ENCODE measurements at regions not wholly inside any gene's neighbourhood (a gene's known extent, or its start where the extent isn't known, plus 50 kb on each side); places are given as distances from the start of the nearest gene placed in this dataset.

DNA sequence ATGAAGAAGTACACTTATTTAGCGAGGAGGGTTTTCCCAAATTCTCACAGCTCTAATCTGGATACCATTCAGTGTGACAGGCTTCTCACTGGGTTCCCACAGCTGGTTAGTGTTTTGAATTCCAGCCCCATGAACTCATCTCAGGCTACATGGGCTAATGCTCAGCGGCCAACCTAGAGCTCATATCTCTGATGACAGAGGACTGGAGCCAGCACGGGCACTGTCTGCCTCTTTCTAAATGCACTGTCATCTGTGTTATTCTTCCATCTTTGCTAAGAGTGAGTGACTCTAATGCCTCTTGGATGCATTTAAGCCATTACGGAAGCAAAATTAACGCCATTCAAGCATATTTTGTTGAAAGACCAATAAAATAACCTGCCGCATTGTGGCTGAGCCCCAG lies 308.9 kb upstream of the JAG1 start:
- intact Hi-C loops (cut with micrococcal nuclease): no loop called here
- Histone ChIP-seq H3K27me3 (ENCODE audit: insufficient read depth, low read length) (no peaks in the 10 kb centered on the region), H3K27ac (ENCODE audit: low read depth, low read length) (no peak overlapping the region), H2AFZ (ENCODE audit: low read depth, low read length, poor library complexity, severe bottlenecking) (no peak overlapping the region), H3K9me2 (ENCODE audit: insufficient read depth) (no peaks in the 10 kb centered on the region), H3K36me3 (ENCODE audit: control insufficient read depth in 1 of 2, insufficient read depth in 2 of 2, low read length in 2 of 2) (no peaks in the 10 kb centered on the region; a peak in 1 of 4 replicates), H3K4me3 (replicated peaks in 1 of 2; ENCODE audit: low read depth in 1 of 2, low read length in 2 of 2) (no peak overlapping the region), H4K20me1 (ENCODE audit: insufficient read depth) (no peaks in the 10 kb centered on the region), H3K79me2 (ENCODE audit: insufficient read depth, low read length) (no peaks in the 10 kb centered on the region), H3K4me1 (ENCODE audit: control insufficient read depth in 1 of 2, insufficient read depth in 2 of 2, low read length in 2 of 2) (no peaks in the 10 kb centered on the region), H3K9ac (ENCODE audit: low read length) (no peak overlapping the region), H3K9me3 (ENCODE audit: control insufficient read depth in 1 of 2, insufficient read depth in 1 of 2, low read depth in 1 of 2, low read length in 2 of 2) (no peaks in the 10 kb centered on the region), H3K4me2 (ENCODE audit: low read length) (no peak overlapping the region)
- RAD21 ChIA-PET (ENCODE audit: low non-redundant PET in 1 of 2, low total read pairs in 2 of 2, uncharacterized antibody in 2 of 2, unreplicated experiment in 2 of 2): no interaction called here
- no peak for TF ChIP-seq ZFX (IDR thresholded peaks at IDR 0.05)
- no peak for TF ChIP-seq SIN3A (IDR thresholded peaks at IDR 0.05; ENCODE audit: low read depth)
- no peak for TF ChIP-seq POLR2AphosphoS5 (IDR thresholded peaks at IDR 0.05; ENCODE audit: low read depth, low read length)
- no peak for TF ChIP-seq CBX3 (IDR thresholded peaks at IDR 0.05; ENCODE audit: low read depth)
- no peak for TF ChIP-seq FOSL1 (IDR thresholded peaks at IDR 0.05; ENCODE audit: low read depth)
- no peak for TF ChIP-seq RAD21 (IDR thresholded peaks at IDR 0.05; ENCODE audit: low read depth)
- POLR2A ChIA-PET: no interaction called here
- CTCF ChIA-PET: interaction anchor here (0.9 kb wide), 1 partner anchor 11 kb away, joined by 3 read pairs; no protein-coding TSS in a partner anchor
- DNase-seq (ENCODE audit: low read depth, low spot score) (no peak), ATAC-seq (no peak)
- BruUV-seq (replicated peaks): no TSS peak

DNA sequence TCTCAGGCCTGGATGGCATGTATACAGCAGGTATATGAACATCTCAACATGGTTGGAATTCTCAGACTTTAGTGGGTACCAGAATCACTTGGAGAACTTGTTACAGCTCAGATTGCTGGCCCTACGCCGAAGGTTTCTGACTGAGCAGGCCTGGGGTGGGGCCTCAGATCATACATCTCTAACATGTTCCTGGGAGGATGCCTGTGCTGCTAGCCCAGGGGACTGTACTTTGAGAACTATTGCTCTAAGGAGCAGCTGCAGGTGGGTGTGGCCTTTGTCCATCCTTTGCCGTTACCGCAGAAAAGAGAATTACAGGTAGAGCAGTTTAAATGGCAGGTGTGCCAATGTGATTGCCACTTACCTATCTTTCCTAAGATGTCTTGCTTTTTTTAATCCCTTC lies 310.5 kb upstream of the JAG1 start:
- intact Hi-C loops (cut with micrococcal nuclease): no loop called here
- no peak for ATAC-seq
- TF ChIP-seq, protein P1, sequence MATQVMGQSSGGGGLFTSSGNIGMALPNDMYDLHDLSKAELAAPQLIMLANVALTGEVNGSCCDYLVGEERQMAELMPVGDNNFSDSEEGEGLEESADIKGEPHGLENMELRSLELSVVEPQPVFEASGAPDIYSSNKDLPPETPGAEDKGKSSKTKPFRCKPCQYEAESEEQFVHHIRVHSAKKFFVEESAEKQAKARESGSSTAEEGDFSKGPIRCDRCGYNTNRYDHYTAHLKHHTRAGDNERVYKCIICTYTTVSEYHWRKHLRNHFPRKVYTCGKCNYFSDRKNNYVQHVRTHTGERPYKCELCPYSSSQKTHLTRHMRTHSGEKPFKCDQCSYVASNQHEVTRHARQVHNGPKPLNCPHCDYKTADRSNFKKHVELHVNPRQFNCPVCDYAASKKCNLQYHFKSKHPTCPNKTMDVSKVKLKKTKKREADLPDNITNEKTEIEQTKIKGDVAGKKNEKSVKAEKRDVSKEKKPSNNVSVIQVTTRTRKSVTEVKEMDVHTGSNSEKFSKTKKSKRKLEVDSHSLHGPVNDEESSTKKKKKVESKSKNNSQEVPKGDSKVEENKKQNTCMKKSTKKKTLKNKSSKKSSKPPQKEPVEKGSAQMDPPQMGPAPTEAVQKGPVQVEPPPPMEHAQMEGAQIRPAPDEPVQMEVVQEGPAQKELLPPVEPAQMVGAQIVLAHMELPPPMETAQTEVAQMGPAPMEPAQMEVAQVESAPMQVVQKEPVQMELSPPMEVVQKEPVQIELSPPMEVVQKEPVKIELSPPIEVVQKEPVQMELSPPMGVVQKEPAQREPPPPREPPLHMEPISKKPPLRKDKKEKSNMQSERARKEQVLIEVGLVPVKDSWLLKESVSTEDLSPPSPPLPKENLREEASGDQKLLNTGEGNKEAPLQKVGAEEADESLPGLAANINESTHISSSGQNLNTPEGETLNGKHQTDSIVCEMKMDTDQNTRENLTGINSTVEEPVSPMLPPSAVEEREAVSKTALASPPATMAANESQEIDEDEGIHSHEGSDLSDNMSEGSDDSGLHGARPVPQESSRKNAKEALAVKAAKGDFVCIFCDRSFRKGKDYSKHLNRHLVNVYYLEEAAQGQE (IDR thresholded peaks at IDR 0.05; ENCODE audit: low read depth): no peak
- TF ChIP-seq, protein P2, sequence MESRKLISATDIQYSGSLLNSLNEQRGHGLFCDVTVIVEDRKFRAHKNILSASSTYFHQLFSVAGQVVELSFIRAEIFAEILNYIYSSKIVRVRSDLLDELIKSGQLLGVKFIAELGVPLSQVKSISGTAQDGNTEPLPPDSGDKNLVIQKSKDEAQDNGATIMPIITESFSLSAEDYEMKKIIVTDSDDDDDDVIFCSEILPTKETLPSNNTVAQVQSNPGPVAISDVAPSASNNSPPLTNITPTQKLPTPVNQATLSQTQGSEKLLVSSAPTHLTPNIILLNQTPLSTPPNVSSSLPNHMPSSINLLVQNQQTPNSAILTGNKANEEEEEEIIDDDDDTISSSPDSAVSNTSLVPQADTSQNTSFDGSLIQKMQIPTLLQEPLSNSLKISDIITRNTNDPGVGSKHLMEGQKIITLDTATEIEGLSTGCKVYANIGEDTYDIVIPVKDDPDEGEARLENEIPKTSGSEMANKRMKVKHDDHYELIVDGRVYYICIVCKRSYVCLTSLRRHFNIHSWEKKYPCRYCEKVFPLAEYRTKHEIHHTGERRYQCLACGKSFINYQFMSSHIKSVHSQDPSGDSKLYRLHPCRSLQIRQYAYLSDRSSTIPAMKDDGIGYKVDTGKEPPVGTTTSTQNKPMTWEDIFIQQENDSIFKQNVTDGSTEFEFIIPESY (IDR thresholded peaks at IDR 0.05; ENCODE audit: extremely low read depth, insufficient replicate concordance, low read length): no peak
- no peak for TF ChIP-seq RAD21 (IDR thresholded peaks at IDR 0.05; ENCODE audit: low read depth)
- no peak for TF ChIP-seq ZNF274 (IDR thresholded peaks at IDR 0.05; ENCODE audit: low read depth, low read length)
- TF ChIP-seq, protein P3, sequence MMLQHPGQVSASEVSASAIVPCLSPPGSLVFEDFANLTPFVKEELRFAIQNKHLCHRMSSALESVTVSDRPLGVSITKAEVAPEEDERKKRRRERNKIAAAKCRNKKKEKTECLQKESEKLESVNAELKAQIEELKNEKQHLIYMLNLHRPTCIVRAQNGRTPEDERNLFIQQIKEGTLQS (IDR thresholded peaks at IDR 0.05): no peak
- no peak for TF ChIP-seq CEBPB (IDR thresholded peaks at IDR 0.05; ENCODE audit: low read depth)
- no peak for TF ChIP-seq SP1 (IDR thresholded peaks at IDR 0.05; ENCODE audit: low read depth)
- no peak for TF ChIP-seq ELF1 (IDR thresholded peaks at IDR 0.05; ENCODE audit: borderline replicate concordance, low read depth)
- TF ChIP-seq, protein P4, sequence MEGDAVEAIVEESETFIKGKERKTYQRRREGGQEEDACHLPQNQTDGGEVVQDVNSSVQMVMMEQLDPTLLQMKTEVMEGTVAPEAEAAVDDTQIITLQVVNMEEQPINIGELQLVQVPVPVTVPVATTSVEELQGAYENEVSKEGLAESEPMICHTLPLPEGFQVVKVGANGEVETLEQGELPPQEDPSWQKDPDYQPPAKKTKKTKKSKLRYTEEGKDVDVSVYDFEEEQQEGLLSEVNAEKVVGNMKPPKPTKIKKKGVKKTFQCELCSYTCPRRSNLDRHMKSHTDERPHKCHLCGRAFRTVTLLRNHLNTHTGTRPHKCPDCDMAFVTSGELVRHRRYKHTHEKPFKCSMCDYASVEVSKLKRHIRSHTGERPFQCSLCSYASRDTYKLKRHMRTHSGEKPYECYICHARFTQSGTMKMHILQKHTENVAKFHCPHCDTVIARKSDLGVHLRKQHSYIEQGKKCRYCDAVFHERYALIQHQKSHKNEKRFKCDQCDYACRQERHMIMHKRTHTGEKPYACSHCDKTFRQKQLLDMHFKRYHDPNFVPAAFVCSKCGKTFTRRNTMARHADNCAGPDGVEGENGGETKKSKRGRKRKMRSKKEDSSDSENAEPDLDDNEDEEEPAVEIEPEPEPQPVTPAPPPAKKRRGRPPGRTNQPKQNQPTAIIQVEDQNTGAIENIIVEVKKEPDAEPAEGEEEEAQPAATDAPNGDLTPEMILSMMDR (IDR thresholded peaks at IDR 0.05 in 2 of 3, conservative IDR thresholded peaks at IDR 0.05 in 1 of 3; ENCODE audit: borderline replicate concordance in 1 of 3, insufficient read depth in 1 of 3, low read depth in 2 of 3, low read length in 2 of 3): no peak
- TF ChIP-seq ZFX (IDR thresholded peaks at IDR 0.05): no peak
- TF ChIP-seq CBX3 (IDR thresholded peaks at IDR 0.05; ENCODE audit: low read depth): no peak

More for the DNA sequence above, 310.5 kb upstream of the JAG1 start:
- RAD21 ChIA-PET (ENCODE audit: low non-redundant PET in 1 of 2, low total read pairs in 2 of 2, uncharacterized antibody in 2 of 2, unreplicated experiment in 2 of 2): no interaction called here
- H3K27me3 ChIP-seq (ENCODE audit: insufficient read depth, low read length): no peaks in the 10 kb centered on the region
- H3K36me3 ChIP-seq (ENCODE audit: control insufficient read depth in 1 of 2, insufficient read depth in 2 of 2, low read length in 2 of 2): no peaks in the 10 kb centered on the region; a peak in 1 of 4 replicates
- POLR2A ChIA-PET: no interaction called here
- H3K4me2 ChIP-seq (ENCODE audit: low read length): no peak overlapping the region
- CTCF ChIA-PET: no interaction called here
- H3K4me3 ChIP-seq (replicated peaks in 1 of 2; ENCODE audit: low read depth in 1 of 2, low read length in 2 of 2): no peak overlapping the region
- no peak overlapping the region for H3K9ac ChIP-seq (ENCODE audit: low read length)
- H4K20me1 ChIP-seq (ENCODE audit: insufficient read depth): no peaks in the 10 kb centered on the region
- no peak overlapping the region for H3K27ac ChIP-seq (ENCODE audit: low read depth, low read length)
- no peaks in the 10 kb centered on the region for H3K9me3 ChIP-seq (ENCODE audit: control insufficient read depth in 1 of 2, insufficient read depth in 1 of 2, low read depth in 1 of 2, low read length in 2 of 2)
- no peak for DNase-seq (ENCODE audit: low read depth, low spot score)
- H3K9me2 ChIP-seq (ENCODE audit: insufficient read depth): no peaks in the 10 kb centered on the region
- BruUV-seq (replicated peaks): no TSS peak
- H3K4me1 ChIP-seq (ENCODE audit: control insufficient read depth in 1 of 2, insufficient read depth in 2 of 2, low read length in 2 of 2): no peaks in the 10 kb centered on the region
- no peak overlapping the region for H2AFZ ChIP-seq (ENCODE audit: low read depth, low read length, poor library complexity, severe bottlenecking)
- H3K79me2 ChIP-seq (ENCODE audit: insufficient read depth, low read length): no peaks in the 10 kb centered on the region
